HEK293 (cell line): ENCODE measurements at regions not wholly inside any gene's neighbourhood (a gene's known extent, or its start where the extent isn't known, plus 50 kb on each side); places are given as distances from the start of the nearest gene placed in this dataset.

ENCODE experiments used
- CTCF ChIA-PET: fragments of 350-600 bp; formaldehyde crosslinking; extraction: SDS; loops from one replicate; lab custom pipeline; 2021; ENCODE audit warnings: antibody characterized with exemption; lab: Yijun Ruan, JAX
- POLR2A ChIA-PET: fragments of 300-600 bp; formaldehyde crosslinking; extraction: SDS; loops from one replicate; lab custom pipeline; 2020; ENCODE audit warnings: antibody characterized with exemption, inconsistent platforms; lab: Yijun Ruan, JAX
- H3K27ac ChIP-seq: fragments of 200-500 bp; sonication (Bioruptor generic); 2 replicates; pipeline ENCODE4 v1.5.1; 2014; ENCODE audit warnings: low read depth, low read length, control low read depth, inconsistent platforms; ENCODE audit errors: extremely low read depth
- H3K36me3 ChIP-seq, 2 experiments: fragments of 200-500 bp in 1 of 2; sonication (Bioruptor generic) in 1 of 2; 1 replicate in 1 of 2; 2 replicates in 1 of 2; pipeline ENCODE4 v1.5.1; 2014 to 2017; ENCODE audit warnings: inconsistent platforms in 2 of 2, low read length in 2 of 2; ENCODE audit not compliant: control insufficient read depth in 2 of 2, insufficient read depth in 1 of 2
- H3K4me1 ChIP-seq: fragments of 200-500 bp; sonication (Bioruptor generic); 2 replicates; pipeline ENCODE4 v1.5.1; 2014; ENCODE audit warnings: mild to moderate bottlenecking, low read length, inconsistent platforms; ENCODE audit not compliant: control insufficient read depth, insufficient read depth
- H3K4me3 ChIP-seq: 2 replicates; pipeline ENCODE4 v1.5.1; 2011; ENCODE audit warnings: low read depth, mild to moderate bottlenecking, control low read depth, low read length, moderate library complexity
- H3K9me3 ChIP-seq: fragments of 200-500 bp; sonication (Bioruptor generic); 2 replicates; pipeline ENCODE4 v1.5.1; 2014; ENCODE audit warnings: low read depth, low read length, inconsistent platforms; ENCODE audit not compliant: control insufficient read depth, insufficient read depth
- EGR2 ChIP-seq: fragments of 450-650 bp; formaldehyde crosslinking; IDR thresholded peaks from 2 replicates; pipeline ENCODE4 v1.5.1; 2016; ENCODE audit warnings: low read depth, missing biosample characterization, missing genetic modification characterization
- GLIS2 ChIP-seq: fragments of 450-650 bp; formaldehyde crosslinking; IDR thresholded peaks from 2 replicates; pipeline ENCODE4 v1.5.1; 2016; ENCODE audit warnings: missing biosample characterization, missing genetic modification characterization
- PRDM1 ChIP-seq: fragments of 450-650 bp; formaldehyde crosslinking; IDR thresholded peaks from 2 replicates; pipeline ENCODE4; 2016; ENCODE audit warnings: missing biosample characterization, missing genetic modification characterization
- REPIN1 ChIP-seq: fragments of 450-650 bp; formaldehyde crosslinking; IDR thresholded peaks from 2 replicates; pipeline ENCODE4 v1.5.1; 2017; ENCODE audit warnings: missing biosample characterization, missing genetic modification characterization, low read depth
- ZBTB17 ChIP-seq: fragments of 450-650 bp; formaldehyde crosslinking; IDR thresholded peaks from 2 replicates; pipeline ENCODE4 v1.5.1; 2016; ENCODE audit warnings: missing biosample characterization, missing genetic modification characterization
- ZBTB21 ChIP-seq: fragments of 450-650 bp; formaldehyde crosslinking; IDR thresholded peaks from 2 replicates; pipeline ENCODE4 v1.5.1; 2017; ENCODE audit warnings: missing biosample characterization, missing genetic modification characterization
- ZFHX2 ChIP-seq: fragments of 450-650 bp; formaldehyde crosslinking; conservative IDR thresholded peaks from 2 replicates; pipeline ENCODE4 v1.5.1; 2016; ENCODE audit warnings: missing biosample characterization, missing genetic modification characterization
- ZNF148 ChIP-seq: fragments of 450-650 bp; formaldehyde crosslinking; IDR thresholded peaks from 2 replicates; pipeline ENCODE4 v1.5.0; 2017; ENCODE audit warnings: missing biosample characterization, missing genetic modification characterization, borderline replicate concordance
- ZNF169 ChIP-seq: fragments of 450-650 bp; formaldehyde crosslinking; IDR thresholded peaks from 2 replicates; pipeline ENCODE4 v1.5.1; 2016; ENCODE audit warnings: missing biosample characterization, missing genetic modification characterization
- ZNF341 ChIP-seq: fragments of 450-650 bp; formaldehyde crosslinking; IDR thresholded peaks from 2 replicates; pipeline ENCODE4; 2016; ENCODE audit warnings: low read depth, missing biosample characterization, missing genetic modification characterization
- ZNF350 ChIP-seq: fragments of 450-650 bp; formaldehyde crosslinking; IDR thresholded peaks from 2 replicates; pipeline ENCODE4 v1.5.0; 2017; ENCODE audit warnings: missing biosample characterization, mild to moderate bottlenecking, missing genetic modification characterization
- ZNF404 ChIP-seq: fragments of 450-650 bp; formaldehyde crosslinking; IDR thresholded peaks from 2 replicates; pipeline ENCODE4 v1.5.1; 2017; ENCODE audit warnings: missing biosample characterization, missing genetic modification characterization
- ZNF529 ChIP-seq: fragments of 450-650 bp; formaldehyde crosslinking; IDR thresholded peaks from 2 replicates; pipeline ENCODE4 v1.5.1; 2017; ENCODE audit warnings: missing genetic modification characterization, missing biosample characterization; ENCODE audit not compliant: insufficient replicate concordance
- ZNF530 ChIP-seq: fragments of 450-650 bp; formaldehyde crosslinking; IDR thresholded peaks from 2 replicates; pipeline ENCODE4 v1.5.1; 2016; ENCODE audit warnings: low read depth, missing biosample characterization, missing genetic modification characterization
- ZNF549 ChIP-seq: fragments of 450-650 bp; IDR thresholded peaks from 2 replicates; pipeline ENCODE4 v1.5.1; 2018; ENCODE audit warnings: missing biosample characterization, missing genetic modification characterization, mild to moderate bottlenecking, inconsistent platforms, moderate library complexity
- ZNF558 ChIP-seq: fragments of 450-650 bp; formaldehyde crosslinking; IDR thresholded peaks from 2 replicates; pipeline ENCODE4 v1.5.1; 2016; ENCODE audit warnings: missing biosample characterization, missing genetic modification characterization
- TF ChIP-seq, protein P1 (sequence below): fragments of 450-650 bp; formaldehyde crosslinking; IDR thresholded peaks from 2 replicates; pipeline ENCODE4 v1.5.1; 2017; ENCODE audit warnings: missing biosample characterization, missing genetic modification characterization

DNA sequence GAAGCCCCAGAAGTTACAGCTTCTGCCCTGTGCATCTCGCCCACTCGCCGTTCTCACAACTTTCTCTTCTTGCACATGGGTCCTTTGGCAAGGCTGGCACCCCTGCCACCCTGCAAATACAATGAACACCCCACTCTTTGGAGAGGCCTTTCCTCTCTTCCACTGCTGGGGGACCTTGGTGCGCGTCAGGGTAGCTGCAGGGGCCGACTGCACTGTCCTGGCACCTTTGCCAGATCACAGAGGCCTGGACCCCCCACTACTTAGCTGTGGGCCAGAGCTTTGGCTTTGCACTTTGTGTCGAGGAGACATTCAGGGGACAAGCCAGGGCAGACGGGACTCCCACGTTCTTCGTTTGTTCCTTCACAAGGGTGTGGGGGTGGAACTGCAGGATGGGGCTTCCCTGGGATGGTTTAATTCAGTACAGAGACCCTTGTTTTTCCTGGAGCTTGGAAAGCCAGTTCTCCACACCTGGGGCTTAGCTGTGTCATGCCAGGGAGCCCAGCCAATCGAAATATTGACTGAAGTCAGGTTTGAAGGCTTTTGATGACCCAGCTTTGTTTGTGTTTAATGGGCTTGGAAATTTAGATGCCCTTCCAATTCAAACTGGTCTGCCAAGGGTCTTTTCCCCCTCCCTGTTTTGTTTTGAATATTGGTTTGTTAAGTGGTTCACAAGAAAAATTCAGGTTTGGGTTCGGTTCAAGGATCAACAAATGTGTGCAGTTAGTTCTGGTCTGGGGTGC lies 256.1 kb upstream of the TLE3 start:
- Histone ChIP-seq H3K4me3 (no peak overlapping the region), H3K9me3 (no peaks in the 10 kb centered on the region), H3K4me1 (peaks cover 5% of the 10 kb centered on the region; the same call in 1 of the 2 replicates), H3K36me3 (no peaks in the 10 kb centered on the region), H3K27ac (no peak overlapping the region)
- POLR2A ChIA-PET = no interaction called here
- TF ChIP-seq EGR2 (tag by site-specific recombination) (0 out of 2 replicates have a peak, but pooled peaks have one; percentile 13), ZNF558 (tag by site-specific recombination) (no peak)
- CTCF ChIA-PET = interaction anchor here (0.6 to 2.0 kb wide), 5 partner anchors 10 to 197 kb away, joined by 3 to 15 read pairs (median 4); no protein-coding TSS in a partner anchor

GRCh38 chr15:70351941-70352774 lies 254.4 kb upstream of the TLE3 start:
- POLR2A ChIA-PET = no interaction called here
- H3K4me1 ChIP-seq = peaks cover 11% of the 10 kb centered on the region

DNA sequence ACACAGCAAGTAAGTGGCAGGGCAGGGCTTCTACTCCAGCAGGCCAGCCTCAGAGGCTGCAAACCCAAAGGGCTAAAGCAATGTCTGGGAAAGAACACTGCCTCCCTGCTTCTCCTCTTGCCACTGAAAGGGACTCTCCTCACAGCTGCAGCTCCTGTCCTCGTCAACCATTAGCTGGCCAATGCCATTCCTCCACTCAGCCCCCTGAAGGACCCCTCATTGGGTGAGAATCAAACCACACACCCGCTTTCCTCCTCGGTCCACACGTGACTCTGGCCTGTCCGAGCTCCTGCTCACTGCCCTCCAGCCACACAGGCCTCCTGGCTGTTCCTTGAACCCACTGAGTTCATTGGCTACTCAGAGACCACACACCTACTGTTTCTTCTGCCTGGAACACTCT lies 253.7 kb upstream of the TLE3 start:
- POLR2A ChIA-PET = interaction anchor here (0.5 kb wide), 1 partner anchor 24 kb away, joined by 4 read pairs; no protein-coding TSS in a partner anchor
- no peak overlapping the region for H3K27ac ChIP-seq
- H3K36me3 ChIP-seq = no peaks in the 10 kb centered on the region
- H3K4me1 ChIP-seq = peaks cover 11% of the 10 kb centered on the region
- TF ChIP-seq REPIN1 (tag by site-specific recombination) (no peak), ZNF350 (tag by site-specific recombination) (no peak), ZNF169 (no peak), ZBTB21 (tag by site-specific recombination) (no peak), ZNF404 (tag by site-specific recombination) (no peak), ZNF530 (tag by site-specific recombination) (no peak), GLIS2 (tag by site-specific recombination) (no peak)
- TF ChIP-seq, protein P1, sequence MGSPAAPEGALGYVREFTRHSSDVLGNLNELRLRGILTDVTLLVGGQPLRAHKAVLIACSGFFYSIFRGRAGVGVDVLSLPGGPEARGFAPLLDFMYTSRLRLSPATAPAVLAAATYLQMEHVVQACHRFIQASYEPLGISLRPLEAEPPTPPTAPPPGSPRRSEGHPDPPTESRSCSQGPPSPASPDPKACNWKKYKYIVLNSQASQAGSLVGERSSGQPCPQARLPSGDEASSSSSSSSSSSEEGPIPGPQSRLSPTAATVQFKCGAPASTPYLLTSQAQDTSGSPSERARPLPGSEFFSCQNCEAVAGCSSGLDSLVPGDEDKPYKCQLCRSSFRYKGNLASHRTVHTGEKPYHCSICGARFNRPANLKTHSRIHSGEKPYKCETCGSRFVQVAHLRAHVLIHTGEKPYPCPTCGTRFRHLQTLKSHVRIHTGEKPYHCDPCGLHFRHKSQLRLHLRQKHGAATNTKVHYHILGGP = no peak
- H3K4me3 ChIP-seq = no peak overlapping the region
- no peaks in the 10 kb centered on the region for H3K9me3 ChIP-seq
- CTCF ChIA-PET = interaction anchor here (0.9 kb wide), 1 partner anchor 135 kb away, joined by 3 read pairs; no protein-coding TSS in a partner anchor

More at GRCh38 chr15:70351941-70352774, 254.4 kb upstream of the TLE3 start:
- no peaks in the 10 kb centered on the region for H3K36me3 ChIP-seq
- CTCF ChIA-PET = interaction anchor here (0.6 to 1.4 kb wide), 4 partner anchors 12 to 1133 kb away, joined by 3 to 4 read pairs (median 3); no protein-coding TSS in a partner anchor
- no peak for TF ChIP-seq ZNF529
- peak; percentile 70 for TF ChIP-seq PRDM1
- TF ChIP-seq, all 188 proteins: peak for 1
- no peak overlapping the region for H3K4me3 ChIP-seq
- no peaks in the 10 kb centered on the region for H3K9me3 ChIP-seq
- no peak overlapping the region for H3K27ac ChIP-seq

- no peak overlapping the region for H3K4me3 ChIP-seq
- peak; percentile 49 for TF ChIP-seq ZNF341 (tag by site-specific recombination)
- no peak for TF ChIP-seq ZNF148 (tag by site-specific recombination)
- peak; percentile 68 for TF ChIP-seq ZBTB17 (tag by site-specific recombination)
- no peak for TF ChIP-seq ZNF549 (tag by site-specific recombination)
- TF ChIP-seq ZFHX2 (tag by site-specific recombination) = 0 out of 2 replicates have a peak, but pooled peaks have one; percentile 7
- TF ChIP-seq, all 188 proteins: peak for 3
- Histone ChIP-seq H3K27ac (no peak overlapping the region), H3K4me1 (peaks cover 11% of the 10 kb centered on the region), H3K36me3 (no peaks in the 10 kb centered on the region), H3K9me3 (no peaks in the 10 kb centered on the region)
- ChIA-PET CTCF (interaction anchor here (0.6 to 1.0 kb wide), 2 partner anchors 10 to 15 kb away, joined by 3 read pairs; no protein-coding TSS in a partner anchor), POLR2A (no interaction called here)
Observed at GRCh38 chr15:70348581-70349344, 251.0 kb upstream of the TLE3 start.
